Body of pancreas (tissue), 4 donors: ENCODE measurements at regions not wholly inside any gene's neighbourhood (a gene's known extent, or its start where the extent isn't known, plus 50 kb on each side); places are given as distances from the start of the nearest gene placed in this dataset.

Experiments used
- CTCF ChIP-seq, 7 experiments: fragments of 450-650 bp in 4 of 7; fragments of 200-600 bp in 3 of 7; sonication (generic) in 3 of 7; IDR thresholded peaks; one replicate each; pipeline ENCODE4 v1.5.1; 2016 to 2019; ENCODE audit warnings: antibody characterized with exemption in 7 of 7
- POLR2A ChIP-seq, 3 donors: fragments of 450-650 bp; IDR thresholded peaks; one replicate each; pipeline ENCODE4 v1.6.1; 2016; ENCODE audit warnings: antibody characterized with exemption in 3 of 3, mild to moderate bottlenecking in 2 of 3

GRCh38 chr11:109019342-109019936 is 354.6 kb downstream of the DDX10 start:
- no peak for TF ChIP-seq CTCF (IDR thresholded peaks at IDR 0.05)
- TF ChIP-seq POLR2A (IDR thresholded peaks at IDR 0.05), result no peak
